KMS-11 (cell line): ENCODE measurements at regions not wholly inside any gene's neighbourhood (a gene's known extent, or its start where the extent isn't known, plus 50 kb on each side); places are given as distances from the start of the nearest gene placed in this dataset.
"Not testable (repeated sequence)": the region's sequence is repeated elsewhere in the genome, so short reads cannot be mapped to it uniquely, and the experiment has no call there.

Source experiments
- H2AFZ ChIP-seq: fragments of 200-600 bp; sonication (generic); 2 replicates; pipeline ENCODE4 v1.6.1; 2016; ENCODE audit warnings: antibody characterized with exemption, mixed run types, low read depth
- H3K27ac ChIP-seq: fragments of 200-600 bp; sonication (generic); 2 replicates; pipeline ENCODE4 v1.6.1; 2016; ENCODE audit warnings: mild to moderate bottlenecking, mixed run types
- H3K27me3 ChIP-seq: fragments of 200-600 bp; sonication (generic); 2 replicates; pipeline ENCODE4 v1.6.1; 2017; ENCODE audit warnings: mild to moderate bottlenecking, low read depth, mixed run types, moderate library complexity; ENCODE audit not compliant: insufficient read depth
- H3K36me3 ChIP-seq: fragments of 200-600 bp; sonication (generic); 2 replicates; pipeline ENCODE4 v1.6.1; 2017; ENCODE audit warnings: mild to moderate bottlenecking, mixed run types; ENCODE audit not compliant: insufficient read depth
- H3K4me1 ChIP-seq: fragments of 200-600 bp; sonication (generic); 2 replicates; pipeline ENCODE4 v1.6.1; 2016; ENCODE audit warnings: mild to moderate bottlenecking, low read depth, mixed run types; ENCODE audit not compliant: poor library complexity, severe bottlenecking
- H3K4me2 ChIP-seq: fragments of 200-600 bp; sonication (generic); 2 replicates; pipeline ENCODE4 v1.7.0; 2016; ENCODE audit warnings: mild to moderate bottlenecking, mixed run types
- H3K4me3 ChIP-seq: fragments of 200-600 bp; sonication (generic); IDR thresholded peaks from 2 replicates; pipeline ENCODE4 v1.6.1; 2017; ENCODE audit warnings: low read depth, low read length, mixed read lengths; ENCODE audit not compliant: insufficient read depth
- H3K79me2 ChIP-seq: fragments of 200-600 bp; sonication (generic); 2 replicates; pipeline ENCODE4 v1.6.1; 2016; ENCODE audit warnings: low read depth, mixed run types; ENCODE audit not compliant: insufficient read depth
- H3K9ac ChIP-seq: fragments of 200-600 bp; sonication (generic); 2 replicates; pipeline ENCODE4 v1.6.1; 2016; ENCODE audit warnings: mild to moderate bottlenecking, mixed run types
- H4K20me1 ChIP-seq: fragments of 200-600 bp; sonication (generic); 2 replicates; pipeline ENCODE4 v1.6.1; 2016; ENCODE audit warnings: mild to moderate bottlenecking, mixed run types; ENCODE audit not compliant: insufficient read depth
- CTCF ChIP-seq: fragments of 200-600 bp; sonication (generic); conservative IDR thresholded peaks from 2 replicates; pipeline ENCODE4 v1.6.1; 2017; ENCODE audit warnings: low read depth, mild to moderate bottlenecking, antibody characterized with exemption, low read length, moderate library complexity, mixed read lengths

GRCh38 chr1:149841597-149842238 is 57.6 kb upstream of the BOLA1 start:
- peaks cover 35% of the 10 kb centered on the region for H3K79me2 ChIP-seq
- not testable (repeated sequence) for H3K9ac ChIP-seq, H3K27me3 ChIP-seq, H4K20me1 ChIP-seq, H3K4me2 ChIP-seq, H3K4me3 ChIP-seq, H3K27ac ChIP-seq, H2AFZ ChIP-seq, H3K36me3 ChIP-seq
- H3K4me1 ChIP-seq = peaks cover 28% of the 10 kb centered on the region

GRCh38 chr1:149842458-149843064 is 56.8 kb upstream of the BOLA1 start:
- H3K36me3 ChIP-seq, H3K27me3 ChIP-seq, H3K4me3 ChIP-seq, H3K27ac ChIP-seq, H3K9ac ChIP-seq, H4K20me1 ChIP-seq, H2AFZ ChIP-seq, H3K4me2 ChIP-seq: not testable (repeated sequence)
- H3K79me2 ChIP-seq = peaks cover 44% of the 10 kb centered on the region
- peaks cover 36% of the 10 kb centered on the region for H3K4me1 ChIP-seq

- Histone ChIP-seq H3K4me1 (peaks cover 46% of the 10 kb centered on the region), H3K4me3 (peak overlapping the region; percentile 88), H3K9ac (peak overlapping the region; percentile 83), H3K36me3 (0 out of 2 replicates have a peak, but pooled peaks cover 3% of the 10 kb centered on the region), H3K27ac (peak overlapping the region; percentile 71), H2AFZ (no peak overlapping the region), H3K27me3 (no peaks in the 10 kb centered on the region), H3K79me2 (peaks cover 54% of the 10 kb centered on the region), H3K4me2 (peak overlapping the region; percentile 86), H4K20me1 (no peaks in the 10 kb centered on the region)
- TF ChIP-seq CTCF = no peak
These were observed 55.8 kb upstream of the BOLA1 start for GRCh38 chr1:149843431-149844041.

- peaks cover 59% of the 10 kb centered on the region for H3K79me2 ChIP-seq
- no peak for TF ChIP-seq CTCF
These were observed 55.3 kb upstream of the BOLA1 start for GRCh38 chr1:149844101-149844500.

GRCh38 chr1:149844650-149845255 is 54.6 kb upstream of the BOLA1 start:
- Histone ChIP-seq H3K36me3 (0 out of 2 replicates have a peak, but pooled peaks cover 3% of the 10 kb centered on the region), H4K20me1 (no peaks in the 10 kb centered on the region), H3K4me3 (no peak overlapping the region), H3K4me2 (peak overlapping the region; percentile 86), H3K79me2 (peaks cover 66% of the 10 kb centered on the region), H3K4me1 (peaks cover 56% of the 10 kb centered on the region), H2AFZ (no peak overlapping the region), H3K27me3 (no peaks in the 10 kb centered on the region), H3K27ac (peak overlapping the region; percentile 71), H3K9ac (peak overlapping the region; percentile 83)
- TF ChIP-seq CTCF = no peak

More at GRCh38 chr1:149844101-149844500, 55.3 kb upstream of the BOLA1 start:
- peak overlapping the region; percentile 71 for H3K27ac ChIP-seq
- no peak overlapping the region for H2AFZ ChIP-seq
- H3K9ac ChIP-seq = peak overlapping the region; percentile 83
- peak overlapping the region; percentile 86 for H3K4me2 ChIP-seq
- H3K4me1 ChIP-seq = peaks cover 51% of the 10 kb centered on the region
- H3K27me3 ChIP-seq = no peaks in the 10 kb centered on the region
- no peaks in the 10 kb centered on the region for H4K20me1 ChIP-seq
- 0 out of 2 replicates have a peak, but pooled peaks cover 3% of the 10 kb centered on the region for H3K36me3 ChIP-seq
- peak overlapping the region; percentile 88 for H3K4me3 ChIP-seq
